GM21786 (cell line): ENCODE measurements at regions not wholly inside any gene's neighbourhood (a gene's known extent, or its start where the extent isn't known, plus 50 kb on each side); places are given as distances from the start of the nearest gene placed in this dataset.

Experiments
- ATAC-seq: cut with Tn5 transposase; IDR thresholded peaks from one replicate; pipeline ENCODE4 v1.9.1; 2021; ENCODE audit not compliant: unreplicated experiment

DNA sequence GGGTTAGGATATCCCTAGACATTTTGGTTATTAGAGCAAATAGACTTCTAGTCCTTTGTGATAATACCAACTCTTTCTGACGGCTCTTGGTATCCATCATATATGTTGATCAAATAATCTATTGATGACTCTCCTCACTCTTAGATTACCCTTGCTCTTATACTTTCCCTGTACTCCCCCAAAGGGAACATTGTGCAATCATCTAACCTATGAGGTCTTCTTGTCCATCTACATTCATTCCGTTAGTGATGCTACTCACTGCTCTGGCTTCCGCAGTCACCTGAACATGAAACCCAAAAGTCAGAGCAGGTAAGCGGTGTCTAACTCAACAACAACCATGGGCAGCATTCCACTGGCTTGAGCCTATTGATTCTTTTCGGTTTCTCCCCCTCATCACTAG is 223.7 kb upstream of the SALL1 start:
- no peak for ATAC-seq

DNA sequence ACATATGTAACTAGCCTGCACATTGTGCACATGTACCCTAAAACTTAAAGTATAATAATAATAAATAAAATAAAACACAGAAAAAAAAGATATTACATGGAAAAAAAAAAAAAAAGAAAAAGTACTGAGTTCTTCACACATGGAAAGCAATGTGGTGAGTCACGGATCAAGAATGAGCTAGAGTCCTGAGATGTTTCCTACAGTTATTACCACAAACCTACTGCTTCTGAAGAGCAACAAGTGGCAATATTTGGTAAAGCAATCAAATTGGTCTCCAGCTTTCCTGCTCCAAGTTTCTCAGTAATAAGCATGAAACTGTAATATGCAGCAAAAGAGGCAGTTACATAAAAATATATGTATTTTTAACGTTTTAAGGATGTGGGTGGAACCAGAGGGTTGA is 223.3 kb upstream of the SALL1 start:
- no peak for ATAC-seq

- no peak for ATAC-seq
Observed at GRCh38 chr16:51365715-51366114, 214.6 kb upstream of the SALL1 start.

DNA sequence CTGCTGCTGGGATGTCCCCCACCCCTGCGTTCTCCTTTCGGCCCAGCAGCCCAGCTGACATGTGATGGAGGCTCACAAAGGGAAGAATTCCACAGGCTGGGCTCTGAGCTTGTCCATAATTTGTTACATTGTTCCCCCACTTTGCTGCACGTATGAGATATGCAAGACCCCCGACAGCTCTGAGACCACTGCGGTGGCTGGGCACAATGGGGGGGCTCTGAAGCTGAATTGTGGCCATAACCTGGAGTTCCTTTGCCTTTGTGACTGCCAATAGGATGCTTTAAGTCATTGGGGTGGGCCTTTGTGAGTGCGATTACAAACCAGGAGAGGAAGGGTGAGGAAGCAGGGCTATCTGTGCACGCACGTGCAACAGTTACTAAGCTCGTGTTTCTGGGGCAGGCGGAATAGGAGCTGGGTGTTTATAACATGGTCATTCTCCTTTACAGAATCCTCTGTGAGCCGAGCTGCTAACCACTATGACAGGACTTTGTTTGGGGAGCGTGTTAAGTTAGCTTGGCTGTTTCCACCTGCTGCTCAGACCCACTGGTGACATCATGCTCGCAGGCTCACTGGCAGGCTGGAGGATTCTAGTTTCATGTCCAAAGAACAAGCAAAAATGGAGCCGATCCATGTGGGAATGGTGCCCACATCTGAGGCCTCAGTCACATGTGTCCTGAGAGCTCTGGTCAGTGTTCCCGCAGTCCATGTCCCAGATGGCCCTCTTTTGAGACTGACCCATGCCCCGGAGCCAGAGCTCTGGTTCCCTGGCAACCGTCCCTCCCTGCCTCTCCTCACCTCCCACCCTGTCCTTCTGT is 208.3 kb upstream of the SALL1 start:
- ATAC-seq: no peak

GRCh38 chr16:51357839-51358238 is 206.8 kb upstream of the SALL1 start:
- ATAC-seq: no peak

GRCh38 chr16:51355875-51356274 is 204.8 kb upstream of the SALL1 start:
- no peak for ATAC-seq

DNA sequence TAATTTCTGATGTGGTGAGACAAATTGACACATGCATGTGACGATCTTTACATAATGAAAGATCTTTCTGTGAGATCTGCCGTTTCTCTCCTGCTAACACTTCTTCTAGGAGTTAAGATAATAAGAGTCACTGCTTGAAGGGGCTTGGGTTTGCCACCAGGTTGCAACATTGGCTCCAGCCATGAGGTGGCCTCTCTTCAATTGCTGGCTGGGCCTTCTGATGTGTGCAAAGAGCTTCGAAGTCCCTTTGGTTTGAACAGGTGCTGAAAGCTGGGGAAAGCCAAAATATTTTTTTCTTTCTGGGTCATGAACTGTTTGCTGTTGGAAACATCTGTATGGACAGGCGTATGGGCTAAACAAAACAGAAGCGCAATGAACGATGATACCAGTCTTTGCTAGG is 204.1 kb upstream of the SALL1 start:
- ATAC-seq: no peak

DNA sequence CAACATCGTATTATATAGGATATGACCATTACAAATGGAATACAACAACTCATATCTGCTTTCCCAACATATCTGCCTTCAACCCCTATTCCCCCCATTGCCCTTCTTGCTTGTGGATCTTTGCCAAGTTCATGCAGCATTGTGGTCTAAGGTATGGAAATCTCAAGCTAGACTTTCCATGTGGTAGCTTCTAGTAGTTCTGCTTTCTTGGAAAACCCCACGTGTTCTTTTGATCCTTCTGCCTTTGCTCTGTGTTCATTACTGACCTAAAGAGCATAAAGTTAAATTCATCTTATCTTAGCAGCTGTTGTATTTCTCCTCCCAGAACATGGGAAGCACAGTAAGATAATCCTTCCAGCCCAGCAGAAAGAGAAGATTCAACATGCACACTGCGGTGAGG is 202.0 kb upstream of the SALL1 start:
- no peak for ATAC-seq

DNA sequence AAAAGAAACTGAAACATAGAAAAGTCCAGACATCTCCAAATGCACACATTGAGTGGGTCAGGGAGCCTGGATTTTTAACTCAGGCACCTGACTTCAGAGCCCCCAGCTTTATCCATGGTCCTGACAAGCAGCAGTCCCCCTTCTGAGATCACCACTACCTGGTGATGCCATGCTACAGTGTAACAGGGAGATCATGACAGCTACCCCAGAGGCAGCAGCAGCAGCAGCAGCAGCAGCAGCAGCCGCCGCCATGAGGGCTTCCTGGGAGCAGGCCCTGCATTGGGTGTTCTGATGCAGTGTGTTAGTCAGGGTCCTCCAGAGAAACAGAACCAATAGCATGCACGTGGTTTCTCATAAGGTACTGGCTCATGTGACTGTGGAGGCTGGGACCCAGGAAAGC is 198.6 kb upstream of the SALL1 start:
- no peak for ATAC-seq

DNA sequence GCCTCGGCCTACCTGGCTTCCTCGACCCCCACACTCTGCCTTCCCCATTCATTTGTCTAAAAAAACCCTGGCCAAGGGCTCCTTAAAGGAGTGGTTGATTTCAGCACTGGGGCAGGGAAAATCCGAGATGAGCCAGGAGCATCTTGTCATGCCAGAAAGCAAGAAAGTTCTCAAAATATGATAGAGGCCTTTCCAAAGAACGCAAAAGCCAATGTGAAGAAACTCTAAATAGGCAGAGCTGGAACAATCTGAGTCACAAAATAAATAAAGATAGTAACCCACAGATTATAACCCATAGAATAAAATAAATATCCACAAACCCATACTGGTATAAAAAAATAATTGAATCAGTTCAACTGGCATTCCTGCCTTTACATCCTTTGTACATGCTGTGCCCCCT is 192.3 kb upstream of the SALL1 start:
- ATAC-seq: no peak

DNA sequence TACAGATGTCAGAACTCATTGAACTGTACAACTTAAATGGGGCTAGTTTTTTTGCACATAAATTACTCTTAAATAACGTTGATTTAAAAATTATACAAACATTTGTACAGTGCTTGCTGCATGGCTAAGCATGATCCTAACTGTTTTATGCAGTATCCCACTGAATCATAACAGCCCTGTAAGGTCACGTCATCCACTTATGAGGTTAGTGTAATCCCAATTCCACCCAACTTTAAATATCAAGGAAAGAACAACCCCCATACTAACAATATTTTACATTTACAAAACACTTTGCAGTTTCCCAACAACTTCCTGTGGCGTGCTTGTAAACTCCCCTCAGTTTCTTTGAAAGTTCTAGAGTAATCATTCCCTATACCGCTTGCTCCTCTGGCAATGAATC is 190.1 kb upstream of the SALL1 start:
- no peak for ATAC-seq

DNA sequence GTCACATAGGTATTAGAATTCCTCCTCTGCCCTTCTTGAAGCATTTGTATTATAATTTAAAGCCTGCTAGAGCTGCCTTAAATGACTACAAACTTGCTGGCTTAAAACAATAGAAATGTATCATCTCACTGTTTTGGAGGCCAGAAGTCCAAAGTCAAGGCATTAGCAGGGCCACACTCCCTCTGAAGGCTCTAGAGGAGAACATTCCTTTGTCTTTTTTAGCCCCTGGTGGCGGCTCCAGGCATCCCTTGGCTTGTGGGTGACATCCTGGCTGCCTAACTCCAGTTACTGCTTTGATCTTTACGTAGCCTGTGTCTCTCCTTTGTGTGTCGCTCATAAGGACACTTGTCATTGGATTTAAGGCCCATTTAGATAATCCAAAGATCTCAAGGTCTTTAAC is 186.6 kb upstream of the SALL1 start:
- ATAC-seq: no peak

- ATAC-seq: no peak
Observed at GRCh38 chr16:51328733-51329132, 177.7 kb upstream of the SALL1 start.

GRCh38 chr16:51327001-51327400 is 175.9 kb upstream of the SALL1 start:
- no peak for ATAC-seq

DNA sequence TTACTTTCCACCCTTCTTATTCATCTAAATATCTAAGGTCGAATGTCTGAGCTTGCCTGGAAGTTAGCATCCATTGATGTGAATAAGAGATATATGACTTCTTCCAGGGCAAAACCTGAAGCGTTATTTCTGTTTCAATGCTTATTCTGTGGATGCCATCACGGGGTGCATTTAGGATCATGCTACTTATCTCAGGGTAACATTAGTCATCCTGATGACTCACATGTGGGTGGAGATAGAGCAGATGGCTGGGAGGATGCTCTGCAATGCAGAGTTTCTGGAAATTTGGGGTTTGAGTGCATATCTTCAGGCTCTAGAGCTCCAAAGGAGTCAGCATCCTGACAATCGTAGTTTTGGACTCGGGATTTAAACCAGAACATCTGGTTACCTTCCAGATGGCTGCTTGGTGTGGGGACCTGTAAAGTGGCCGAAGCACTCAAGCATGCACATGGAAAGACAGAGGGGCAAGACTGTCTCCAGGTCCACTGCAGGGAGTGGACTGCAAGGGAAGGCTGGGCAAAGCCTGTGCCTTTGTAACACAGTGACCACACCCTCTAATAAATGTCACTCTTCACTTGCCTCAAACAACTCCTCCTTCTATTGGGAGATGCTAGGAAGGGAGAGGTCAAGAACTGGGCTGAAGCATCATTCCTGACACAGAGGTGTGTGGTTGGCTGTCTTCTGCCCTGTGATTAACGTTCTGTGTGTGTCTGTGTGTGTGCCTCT is 175.2 kb upstream of the SALL1 start:
- no peak for ATAC-seq

GRCh38 chr16:51321251-51321650 is 170.2 kb upstream of the SALL1 start:
- no peak for ATAC-seq

DNA sequence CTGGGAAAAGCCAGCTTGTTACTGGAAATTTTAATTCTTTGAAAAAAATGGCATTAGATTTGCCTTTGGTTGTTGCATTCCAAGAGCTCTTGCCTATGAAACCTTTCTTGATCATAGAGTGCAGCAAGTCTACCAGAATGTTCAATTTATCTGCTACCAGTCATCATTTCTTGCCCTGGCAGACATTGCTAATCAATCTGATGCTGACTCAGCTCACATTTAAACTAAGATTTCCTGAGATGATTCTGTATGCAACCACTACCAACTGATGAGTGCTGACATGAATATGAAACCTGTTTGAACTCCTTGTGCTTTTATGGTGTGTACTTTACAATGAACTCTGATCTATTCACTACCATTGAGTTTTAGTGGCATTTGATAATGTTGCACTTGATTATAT is 166.5 kb upstream of the SALL1 start:
- ATAC-seq: no peak

GRCh38 chr16:51313198-51313597 is 162.1 kb upstream of the SALL1 start:
- no peak for ATAC-seq

DNA sequence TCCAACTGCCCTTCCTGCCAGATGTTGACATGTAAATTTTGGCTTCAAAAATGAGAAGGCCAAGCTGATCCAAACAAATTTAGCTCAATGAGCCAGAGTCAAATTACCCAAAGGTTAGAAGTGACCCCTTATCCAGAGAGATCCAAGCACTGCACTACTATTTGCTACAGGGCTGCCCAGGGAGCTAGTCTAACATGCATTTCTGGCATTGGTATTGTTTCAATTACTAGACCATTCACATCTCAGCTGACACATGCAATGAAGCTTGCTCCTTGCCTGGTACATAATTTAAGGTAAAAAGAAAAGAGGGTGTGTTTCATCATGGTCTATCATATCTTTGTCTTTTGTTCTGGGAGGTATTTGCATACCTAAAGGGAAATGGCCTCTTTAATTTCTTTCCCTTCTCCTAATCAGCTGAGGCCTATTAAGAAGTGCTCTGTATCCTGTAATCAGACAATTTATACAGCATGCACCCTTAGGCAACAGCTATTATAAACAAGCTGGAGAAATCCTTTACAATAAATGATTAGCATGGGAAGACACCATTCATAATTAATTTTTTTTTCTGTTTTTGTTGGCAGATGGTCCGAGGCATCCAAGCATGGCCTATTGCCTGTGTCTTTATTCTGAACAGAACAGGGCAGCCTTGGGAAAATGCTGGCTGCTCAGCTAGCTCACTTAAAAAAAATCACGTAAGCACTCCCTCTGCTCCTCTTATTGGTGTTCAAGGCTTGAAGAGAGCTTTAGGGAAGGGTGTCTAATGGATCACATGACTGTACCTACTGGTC is 161.5 kb upstream of the SALL1 start:
- no peak for ATAC-seq

- ATAC-seq: no peak
Observed at GRCh38 chr16:51310159-51310558, 159.1 kb upstream of the SALL1 start.

DNA sequence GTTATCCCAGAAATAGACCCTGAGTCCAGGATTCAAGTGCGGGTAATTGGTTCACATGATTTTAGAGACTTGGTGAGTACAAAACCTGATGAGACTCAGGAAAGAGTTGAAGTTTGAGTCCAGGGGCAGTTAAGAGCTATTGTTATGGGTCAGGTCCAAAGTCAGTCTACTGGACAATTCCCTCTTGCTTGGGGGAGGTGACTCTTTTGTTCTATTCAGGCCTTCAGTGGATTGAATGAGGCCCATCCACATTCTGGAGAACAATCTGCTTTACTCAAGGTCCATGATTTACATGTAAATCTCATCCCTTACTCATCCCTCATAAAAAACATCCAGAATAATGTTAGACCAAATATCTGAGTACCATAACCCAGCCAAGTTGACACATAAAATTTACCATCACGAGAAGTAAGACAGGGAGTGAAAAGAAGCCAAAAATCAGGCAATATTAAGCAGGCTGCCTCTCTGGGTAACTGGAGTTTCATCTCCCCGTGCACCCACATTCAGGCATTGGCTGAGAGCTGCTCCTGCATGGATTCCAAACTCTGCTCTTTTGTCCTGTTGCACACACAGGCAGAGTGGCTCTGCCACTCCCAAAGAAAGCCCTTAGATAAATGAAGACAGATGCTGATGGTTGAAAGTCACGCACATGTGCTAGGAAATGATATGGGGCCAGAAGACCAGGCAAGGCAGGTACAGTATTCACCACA is 156.0 kb upstream of the SALL1 start:
- ATAC-seq: no peak
